ENCODE measurements at regions not wholly inside any gene's neighbourhood (a gene's known extent, or its start where the extent isn't known, plus 50 kb on each side); places are given as distances from the start of the nearest gene placed in this dataset.

DNA sequence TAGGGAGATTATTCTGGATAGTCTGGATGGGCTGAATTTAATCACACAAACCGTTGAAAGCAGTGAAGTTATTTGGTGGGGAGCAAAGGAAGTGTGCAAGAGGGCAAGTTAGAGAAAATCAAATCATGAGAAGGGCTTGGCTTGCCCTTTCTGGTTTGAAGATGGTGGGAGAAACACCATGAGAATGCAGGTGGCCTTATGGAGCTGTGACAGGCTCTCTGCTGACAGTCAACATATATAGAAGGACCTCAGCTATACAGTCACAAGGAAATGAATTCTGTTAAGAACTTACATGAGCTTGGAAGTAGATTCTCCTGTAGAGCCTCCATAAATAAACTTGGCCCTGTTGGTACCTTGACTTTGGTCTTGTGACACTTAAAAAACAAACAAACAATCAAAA is 72.3 kb downstream of the GMNC start:
- FAIRE-seq (no peak), DNase-seq (ENCODE audit: extremely low spot score, insufficient read length, low read depth) (no peak)

DNA sequence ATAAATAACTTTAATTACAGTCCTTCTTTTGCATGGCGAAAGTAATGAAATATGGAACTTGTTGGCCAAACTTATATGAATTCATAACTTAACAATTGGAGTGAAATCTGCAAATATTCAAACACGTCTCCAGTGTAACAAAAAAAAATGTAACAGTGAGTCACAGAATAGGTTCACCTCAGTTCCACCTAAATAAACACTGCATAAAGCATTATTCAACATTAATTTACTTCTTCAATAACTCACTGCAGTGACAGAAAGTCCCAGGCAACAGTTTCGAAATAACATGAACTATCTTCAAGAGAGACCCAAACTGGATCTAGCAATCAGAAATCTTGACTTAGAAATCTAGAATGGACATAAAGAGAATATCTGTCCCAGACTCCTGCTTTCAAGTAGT is 75.6 kb downstream of the GMNC start:
- no peak for FAIRE-seq

DNA sequence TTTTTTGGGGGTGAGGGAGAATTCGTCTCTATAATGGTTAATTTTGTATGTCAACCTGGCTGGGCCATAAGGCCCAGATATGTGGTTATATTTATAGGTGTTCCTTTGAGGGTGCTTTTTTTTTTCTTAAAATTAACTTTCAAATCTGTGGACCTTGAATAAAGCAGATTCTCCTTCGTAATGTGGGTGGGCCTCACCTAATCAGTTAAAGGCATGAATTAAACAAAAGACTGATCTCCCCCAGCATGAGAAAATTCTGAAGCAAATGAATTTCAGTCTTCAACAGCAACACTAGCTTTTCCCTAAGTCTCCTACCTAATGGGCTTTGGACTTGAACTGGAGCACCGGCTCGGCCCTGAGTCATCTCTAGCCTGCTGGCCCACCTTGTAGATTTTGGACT is 77.4 kb downstream of the GMNC start:
- FAIRE-seq = no peak
- DNase-seq (ENCODE audit: extremely low spot score, insufficient read length, low read depth) = no peak

More for the DNA sequence above, 75.6 kb downstream of the GMNC start:
- no peak for DNase-seq (ENCODE audit: extremely low spot score, insufficient read length, low read depth)

DNA sequence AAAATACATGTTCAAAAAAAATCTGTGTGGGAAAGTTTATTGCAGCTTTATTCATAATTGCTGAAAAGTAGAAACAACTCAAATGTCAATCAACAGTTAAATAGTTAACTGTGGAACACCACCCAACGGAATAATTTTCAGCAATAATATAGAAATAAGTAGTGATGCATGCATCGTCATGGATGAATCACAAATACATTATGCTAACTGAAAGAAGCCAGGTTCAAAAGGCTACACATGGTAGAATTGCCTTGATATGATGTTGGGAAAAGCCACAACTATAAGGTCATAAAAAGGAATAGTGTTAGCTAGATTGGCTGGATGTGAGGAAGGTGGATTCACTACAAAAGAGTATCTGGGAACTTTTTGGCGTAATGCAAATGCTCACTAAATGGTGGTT is 82.0 kb downstream of the GMNC start:
- DNase-seq (ENCODE audit: extremely low spot score, insufficient read length, low read depth) = no peak
- FAIRE-seq = no peak

DNA sequence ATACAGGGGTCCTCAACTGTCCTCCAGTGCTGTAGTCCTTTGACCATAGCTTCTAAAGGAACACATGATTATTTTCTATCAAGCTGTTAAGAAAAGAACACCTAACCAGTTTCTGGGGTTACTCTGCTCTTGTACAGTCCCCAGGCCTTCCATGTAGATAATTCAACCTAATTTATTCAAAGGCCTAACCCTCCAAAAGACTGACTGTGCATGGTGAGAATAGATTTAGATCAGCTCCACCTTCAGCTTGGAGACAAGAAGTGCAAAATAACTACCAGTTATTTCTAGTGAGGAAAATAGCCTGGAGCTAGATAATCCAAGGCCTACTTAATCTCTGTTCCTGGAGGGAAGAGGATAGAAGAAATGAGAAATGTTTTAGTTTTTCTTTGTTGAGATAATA is 87.9 kb downstream of the GMNC start:
- DNase-seq (ENCODE audit: extremely low spot score, insufficient read length, low read depth) = no peak
- FAIRE-seq = no peak

DNA sequence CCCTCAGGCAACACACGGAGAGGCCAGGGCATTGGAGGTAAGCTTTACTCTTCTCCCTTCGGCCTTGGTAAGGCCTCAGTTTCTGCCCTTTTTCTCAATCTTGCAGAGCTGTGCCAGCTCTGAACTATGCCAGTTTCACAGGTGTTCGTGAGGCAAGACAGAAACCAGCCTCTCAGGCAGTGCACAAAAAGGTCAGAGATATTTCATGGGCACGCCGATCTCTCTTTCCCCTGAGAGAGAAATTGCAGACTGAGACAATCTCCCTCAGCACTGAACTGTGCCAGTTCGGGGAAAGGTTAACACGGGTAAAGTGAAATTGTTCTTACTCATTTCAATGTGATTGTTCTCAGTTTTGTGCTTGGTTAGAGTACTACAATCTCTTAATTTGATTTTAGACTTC is 88.5 kb downstream of the GMNC start:
- FAIRE-seq = no peak
- no peak for DNase-seq (ENCODE audit: extremely low spot score, insufficient read length, low read depth)

DNA sequence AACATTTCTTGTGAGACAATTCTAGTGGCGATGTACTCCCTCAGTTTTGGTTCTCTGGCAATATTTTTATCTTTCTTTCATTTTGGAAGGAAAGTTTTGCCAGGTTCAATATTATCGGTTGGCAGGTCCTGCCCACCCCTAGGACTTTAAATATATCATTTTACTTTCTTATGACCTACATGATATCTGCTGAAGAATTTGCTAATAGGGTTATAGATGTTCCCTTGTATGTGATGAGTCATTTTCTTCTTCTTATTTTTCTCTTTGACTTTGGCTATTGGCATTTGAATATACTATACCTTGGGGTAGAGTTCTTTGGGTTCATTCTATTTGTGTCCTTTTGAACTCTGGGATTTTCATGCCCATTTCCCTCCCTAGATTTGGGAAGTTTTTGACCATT is 89.7 kb downstream of the GMNC start:
- no peak for FAIRE-seq
- DNase-seq (ENCODE audit: extremely low spot score, insufficient read length, low read depth) = no peak

DNA sequence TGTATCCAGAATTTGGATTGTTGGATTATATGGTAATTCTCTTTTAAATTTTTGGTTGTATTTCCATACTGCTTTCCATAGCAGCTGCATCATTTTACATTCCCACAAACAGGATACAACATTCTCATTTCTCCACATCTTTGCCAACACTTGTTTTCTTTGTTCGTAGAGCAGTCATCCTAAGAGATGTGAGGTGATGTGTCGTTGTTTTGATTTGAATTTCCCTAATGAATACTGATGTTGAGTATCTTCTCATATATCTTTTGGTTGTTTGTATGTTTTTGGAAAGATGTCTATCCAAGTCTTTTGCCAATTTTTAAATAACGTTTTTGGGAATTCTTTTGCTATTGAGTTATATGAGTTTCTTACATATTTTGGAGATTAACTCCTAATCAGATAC is 93.6 kb downstream of the GMNC start:
- FAIRE-seq = no peak
- no peak for DNase-seq (ENCODE audit: extremely low spot score, insufficient read length, low read depth)

DNA sequence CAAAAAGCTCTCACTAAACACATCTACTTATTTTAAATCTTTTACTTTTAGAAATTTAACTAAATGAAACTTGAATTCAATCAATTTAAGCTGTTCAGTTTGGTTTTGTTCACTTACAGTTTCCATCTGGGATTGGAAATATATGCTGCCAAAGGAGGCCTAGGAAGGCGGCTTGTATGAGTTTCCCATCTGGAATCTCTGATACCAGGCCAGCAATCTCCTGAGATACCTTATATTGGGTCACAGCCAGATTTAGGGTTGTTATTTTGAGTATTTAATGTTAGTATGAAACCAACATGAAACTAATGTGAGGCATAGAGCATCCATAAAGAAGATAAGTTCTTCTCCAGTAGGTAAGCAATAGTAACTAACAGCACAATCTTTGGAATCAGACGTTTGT is 94.6 kb downstream of the GMNC start:
- no peak for DNase-seq (ENCODE audit: extremely low spot score, insufficient read length, low read depth)

DNA sequence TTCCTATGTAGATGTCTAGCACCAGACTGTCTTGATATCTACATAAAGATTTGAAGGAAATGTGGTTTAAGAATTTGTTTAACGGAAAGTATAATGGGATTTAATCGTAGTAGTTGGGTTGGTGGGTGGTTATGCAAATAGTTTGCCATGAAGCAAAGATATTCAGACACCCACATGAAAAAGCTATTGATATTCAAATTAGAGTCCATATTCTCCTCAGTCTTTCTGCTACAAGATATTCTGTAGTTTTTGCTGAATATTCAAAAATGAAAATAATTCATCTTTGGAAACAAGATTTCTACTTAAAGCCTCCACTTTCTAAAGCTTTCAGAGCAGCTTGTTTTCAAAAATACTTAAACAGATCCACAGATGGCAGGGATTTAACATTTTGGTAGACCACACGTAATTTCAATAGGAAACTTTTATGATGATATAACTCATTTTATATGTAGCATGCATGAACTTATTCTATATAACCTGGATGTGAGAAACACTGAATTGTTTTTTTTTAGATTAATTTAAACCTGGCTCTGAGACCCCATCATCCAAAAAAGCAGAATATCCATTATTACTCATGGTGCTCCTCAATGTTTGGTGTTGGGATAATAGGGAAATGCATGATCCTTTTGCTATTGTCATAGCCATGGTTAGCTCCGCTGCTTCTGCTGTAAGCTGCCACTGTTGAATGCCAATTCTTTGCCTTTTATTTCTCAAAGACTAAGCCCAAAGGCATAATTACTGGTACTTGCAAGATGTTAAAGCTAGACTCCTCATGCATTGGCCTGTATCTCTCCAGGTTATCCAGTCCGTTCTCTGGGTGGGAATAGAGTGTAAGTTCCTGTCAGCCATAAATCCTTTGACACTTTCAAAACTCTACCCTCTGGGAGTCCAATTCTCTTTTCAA is 98.0 kb downstream of the GMNC start:
- DNase-seq (ENCODE audit: extremely low spot score, insufficient read length, low read depth) = no peak
- no peak for FAIRE-seq

More for the DNA sequence above, 94.6 kb downstream of the GMNC start:
- FAIRE-seq = no peak

DNA sequence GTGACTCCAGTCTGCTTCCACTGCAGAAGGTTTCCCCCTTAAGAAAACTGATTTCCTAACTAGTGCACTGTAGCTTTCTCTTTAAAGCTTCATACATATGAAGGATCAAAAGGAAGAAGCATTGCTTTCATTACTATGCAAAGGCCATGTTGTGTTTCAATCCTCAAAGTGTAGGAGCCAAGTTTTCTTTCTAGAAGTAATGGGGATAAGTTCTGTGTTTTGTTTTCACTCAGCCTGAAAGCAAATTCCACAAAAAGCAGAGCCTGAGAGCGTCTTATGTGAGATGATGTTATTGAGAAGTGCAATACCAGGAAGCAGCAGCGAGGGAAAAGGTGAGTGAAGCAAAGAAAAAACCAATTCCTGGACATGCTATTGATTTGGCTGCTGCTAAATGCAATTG is 99.7 kb downstream of the GMNC start:
- FAIRE-seq (no peak), DNase-seq (ENCODE audit: extremely low spot score, insufficient read length, low read depth) (no peak)

DNA sequence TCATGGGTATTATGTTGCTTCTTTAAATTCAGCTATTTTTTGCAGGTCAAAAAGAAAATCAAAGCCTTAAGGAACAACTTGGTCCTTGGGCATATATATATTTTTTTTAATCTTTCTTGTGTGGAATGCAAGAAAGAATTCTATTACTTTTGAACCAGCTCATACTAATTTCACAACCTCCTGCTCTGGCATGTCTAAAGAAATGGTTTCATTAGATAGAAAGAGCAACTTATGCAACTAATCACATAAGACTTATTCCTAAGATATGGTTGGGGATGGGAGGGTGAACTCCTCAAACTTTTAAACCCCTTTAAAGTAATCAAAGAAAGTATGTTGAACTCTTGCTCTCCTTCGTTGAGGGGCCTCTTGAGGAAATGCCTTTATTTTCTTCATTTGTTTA is 114.9 kb downstream of the GMNC start:
- no peak for FAIRE-seq
- no peak for DNase-seq (ENCODE audit: extremely low spot score, insufficient read length, low read depth)

DNA sequence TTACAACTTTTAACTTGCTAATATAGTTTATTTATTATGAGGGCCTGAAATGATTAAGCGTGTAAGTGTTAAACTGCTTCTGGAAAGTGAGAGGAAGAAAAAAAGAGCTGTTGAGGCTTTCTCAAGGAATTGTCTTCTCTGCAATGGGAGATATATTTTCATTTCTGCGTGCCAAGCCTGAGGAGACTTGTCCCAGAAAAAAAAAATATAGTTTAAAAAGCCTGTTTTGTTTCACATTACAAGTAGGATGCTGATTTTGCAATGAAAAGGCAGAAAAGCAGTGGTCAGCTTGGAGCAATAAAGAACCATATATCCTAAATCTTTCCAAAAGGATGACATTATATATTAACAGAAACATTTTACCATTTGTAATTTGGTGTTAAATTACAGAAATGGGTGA is 115.5 kb downstream of the GMNC start:
- FAIRE-seq = no peak
- DNase-seq (ENCODE audit: extremely low spot score, insufficient read length, low read depth) = no peak

DNA sequence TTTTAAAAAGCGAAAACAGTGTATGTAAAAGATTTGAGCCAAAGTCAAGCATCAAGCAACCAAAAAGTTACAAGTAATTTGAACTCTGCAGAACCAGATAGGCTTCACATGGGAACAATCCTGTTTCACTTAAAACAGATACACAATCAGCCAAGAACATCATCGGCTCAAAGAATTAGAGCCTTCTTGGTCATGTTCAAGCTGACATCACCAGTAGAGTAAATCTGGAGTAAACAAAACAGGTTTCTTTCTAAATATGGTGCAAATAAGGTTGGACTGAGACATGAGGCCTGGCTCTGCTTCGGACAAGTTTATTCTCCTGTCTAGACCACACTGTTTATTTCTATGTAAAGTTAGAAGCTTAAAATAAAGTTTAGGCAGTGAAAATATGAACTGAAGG is 116.0 kb downstream of the GMNC start:
- DNase-seq (ENCODE audit: extremely low spot score, insufficient read length, low read depth) (no peak), FAIRE-seq (no peak)

DNA sequence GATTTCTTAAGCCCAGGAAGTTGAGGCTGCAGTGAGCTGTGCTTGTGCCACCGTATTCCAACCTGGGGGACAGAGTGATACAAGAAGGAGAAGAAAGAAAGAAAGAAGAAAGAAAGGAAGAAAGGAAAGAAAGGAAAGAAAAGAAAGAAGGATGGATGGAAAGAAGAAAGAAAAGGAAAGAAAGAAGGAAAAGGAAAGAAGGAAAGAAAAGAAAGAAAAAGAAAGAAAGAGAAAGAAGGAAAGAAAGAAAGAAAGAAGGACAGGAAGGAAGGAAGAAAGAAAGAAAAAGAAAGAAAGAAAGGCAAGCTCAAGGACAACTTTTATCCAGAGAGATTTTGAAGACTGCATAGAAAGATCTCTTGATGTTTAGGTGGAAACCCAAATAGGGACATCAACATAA is 120.7 kb downstream of the GMNC start:
- DNase-seq (ENCODE audit: extremely low spot score, insufficient read length, low read depth) = no peak
- no peak for FAIRE-seq

DNA sequence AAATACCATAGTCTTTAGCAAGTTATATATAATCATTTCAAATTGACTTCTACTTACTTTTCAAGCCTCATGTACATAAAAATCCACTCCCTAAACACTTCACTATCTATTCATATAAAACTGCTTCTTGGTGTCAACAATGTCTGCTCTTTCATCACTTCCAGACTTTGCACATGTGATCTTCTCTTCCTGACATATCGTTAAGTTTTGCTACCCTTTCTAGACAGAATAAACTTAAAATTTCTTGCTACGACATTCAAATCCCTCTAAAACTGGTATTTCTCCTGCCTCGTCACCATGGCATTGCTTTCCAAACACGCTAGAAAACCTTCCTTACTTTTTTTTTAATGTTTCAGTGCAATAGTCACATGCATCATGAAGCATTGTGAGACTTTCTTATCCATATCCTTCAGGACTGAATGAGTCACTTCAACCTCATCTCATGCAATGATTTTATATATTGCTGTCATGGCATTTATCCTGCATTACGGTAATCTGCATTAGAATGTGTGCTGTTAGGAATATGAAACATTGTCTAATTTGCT is 122.8 kb downstream of the GMNC start:
- DNase-seq (ENCODE audit: extremely low spot score, insufficient read length, low read depth) (no peak), FAIRE-seq (no peak)

DNA sequence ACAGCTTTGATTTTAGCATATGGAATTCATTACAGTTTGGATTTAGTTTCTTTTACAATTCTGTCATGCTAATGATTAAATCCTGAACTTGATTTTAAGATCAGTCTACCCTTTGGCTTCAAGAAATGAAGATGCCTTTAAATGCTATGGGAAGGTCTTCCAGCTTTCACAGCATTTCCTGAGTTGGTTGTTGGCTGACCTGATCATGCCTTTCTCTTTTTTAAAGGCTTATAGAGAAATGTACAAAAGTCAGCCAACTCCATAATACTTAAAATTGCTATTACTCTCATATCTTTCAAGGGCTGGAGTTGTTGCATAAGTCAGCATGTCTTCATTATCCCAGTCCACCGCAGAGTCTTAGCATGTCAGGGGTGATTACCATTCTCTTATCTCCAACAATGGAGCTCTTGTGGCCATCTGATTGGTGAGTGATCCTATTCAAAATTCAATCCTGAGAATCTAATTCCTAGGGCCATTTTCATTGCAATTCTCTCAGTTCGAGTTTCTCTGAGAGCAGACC is 123.8 kb downstream of the GMNC start:
- DNase-seq (ENCODE audit: extremely low spot score, insufficient read length, low read depth) (no peak), FAIRE-seq (no peak)

DNA sequence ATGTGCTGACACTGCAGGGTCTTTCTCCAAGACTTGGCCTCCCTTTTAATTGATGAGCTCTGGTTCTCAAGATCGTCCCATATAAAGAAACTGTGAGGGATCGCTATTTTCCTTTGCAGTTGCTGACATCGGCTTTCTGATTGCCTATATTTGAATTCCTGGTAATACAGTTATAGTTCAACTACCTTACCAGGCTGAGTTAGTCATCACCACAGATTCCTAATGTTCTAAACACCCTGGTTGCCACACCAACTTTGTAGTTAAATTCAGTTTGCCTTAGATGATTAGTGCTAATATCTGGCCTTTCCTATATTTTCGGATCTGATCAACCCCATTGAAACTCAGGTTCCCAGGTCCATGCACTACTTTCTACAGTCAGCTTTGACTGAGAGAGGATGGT is 125.0 kb downstream of the GMNC start:
- no peak for DNase-seq (ENCODE audit: extremely low spot score, insufficient read length, low read depth)
- no peak for FAIRE-seq

DNA sequence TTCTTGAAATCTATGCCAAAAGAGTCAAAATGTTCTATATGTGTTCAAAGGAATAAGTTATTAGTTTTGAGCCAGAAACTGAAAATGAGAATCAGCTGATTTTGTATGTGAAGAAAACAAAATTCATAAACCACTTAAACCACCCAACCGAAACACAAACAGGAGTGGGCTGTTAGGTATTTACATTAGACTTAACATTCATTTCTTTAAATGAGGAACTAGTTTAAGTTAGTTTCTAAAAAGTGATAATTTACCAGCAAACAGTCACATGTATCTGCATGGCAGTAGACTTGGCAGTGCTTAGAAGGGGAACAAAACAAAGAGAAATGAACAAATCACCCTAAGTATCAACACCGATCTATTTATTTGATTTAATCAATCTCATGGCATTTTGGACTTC is 128.0 kb downstream of the GMNC start:
- DNase-seq (ENCODE audit: extremely low spot score, insufficient read length, low read depth) (no peak), FAIRE-seq (no peak)

DNA sequence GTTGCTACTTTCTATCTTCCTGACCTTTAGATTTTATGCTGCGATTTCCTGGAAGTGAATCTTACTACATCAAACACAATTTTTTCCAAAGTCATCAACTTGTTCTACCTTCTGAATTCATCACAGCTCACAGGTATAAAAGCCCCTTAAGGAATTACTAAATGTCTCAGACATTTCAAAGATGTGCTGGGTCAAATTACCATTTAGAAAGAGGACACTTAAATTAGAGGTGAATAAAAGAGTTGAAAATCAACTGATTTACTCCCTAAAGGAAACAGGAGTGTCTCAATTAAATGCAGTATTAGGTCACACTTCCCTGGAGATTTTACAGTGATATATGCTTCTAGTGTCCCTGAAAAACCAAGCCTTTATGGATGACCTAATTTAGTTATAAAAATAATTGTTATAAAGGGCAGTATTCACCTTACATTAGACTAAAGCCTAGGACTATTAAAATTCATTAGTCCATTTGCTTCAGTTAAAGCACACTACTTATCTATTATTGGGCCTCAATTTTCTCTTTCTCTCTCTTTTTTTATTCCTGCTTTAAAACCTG is 128.8 kb downstream of the GMNC start:
- no peak for FAIRE-seq
- DNase-seq (ENCODE audit: extremely low spot score, insufficient read length, low read depth) = no peak

DNA sequence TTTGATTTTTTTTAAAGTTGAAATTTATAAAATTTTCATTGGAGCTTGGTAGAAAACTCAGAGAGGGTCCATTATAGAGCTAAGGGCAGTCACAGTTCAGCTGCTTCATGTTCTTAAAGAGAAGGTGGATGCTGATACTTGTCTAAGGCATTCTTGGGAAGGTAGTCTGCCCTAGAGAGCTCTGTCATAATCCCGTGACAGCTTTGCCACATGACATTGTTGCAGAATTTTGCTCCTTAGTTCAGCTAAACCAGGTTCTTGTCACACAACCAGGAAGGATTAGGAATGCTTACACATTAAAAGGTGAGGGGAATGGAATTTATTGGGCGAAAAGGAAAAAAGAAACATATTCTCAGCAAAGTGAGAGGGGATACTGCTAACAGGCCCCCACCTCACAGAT is 130.9 kb downstream of the GMNC start:
- FAIRE-seq (no peak), DNase-seq (ENCODE audit: extremely low spot score, insufficient read length, low read depth) (no peak)
